ENCODE measurements at regions not wholly inside any gene's neighbourhood (a gene's known extent, or its start where the extent isn't known, plus 50 kb on each side); places are given as distances from the start of the nearest gene placed in this dataset.

DNA sequence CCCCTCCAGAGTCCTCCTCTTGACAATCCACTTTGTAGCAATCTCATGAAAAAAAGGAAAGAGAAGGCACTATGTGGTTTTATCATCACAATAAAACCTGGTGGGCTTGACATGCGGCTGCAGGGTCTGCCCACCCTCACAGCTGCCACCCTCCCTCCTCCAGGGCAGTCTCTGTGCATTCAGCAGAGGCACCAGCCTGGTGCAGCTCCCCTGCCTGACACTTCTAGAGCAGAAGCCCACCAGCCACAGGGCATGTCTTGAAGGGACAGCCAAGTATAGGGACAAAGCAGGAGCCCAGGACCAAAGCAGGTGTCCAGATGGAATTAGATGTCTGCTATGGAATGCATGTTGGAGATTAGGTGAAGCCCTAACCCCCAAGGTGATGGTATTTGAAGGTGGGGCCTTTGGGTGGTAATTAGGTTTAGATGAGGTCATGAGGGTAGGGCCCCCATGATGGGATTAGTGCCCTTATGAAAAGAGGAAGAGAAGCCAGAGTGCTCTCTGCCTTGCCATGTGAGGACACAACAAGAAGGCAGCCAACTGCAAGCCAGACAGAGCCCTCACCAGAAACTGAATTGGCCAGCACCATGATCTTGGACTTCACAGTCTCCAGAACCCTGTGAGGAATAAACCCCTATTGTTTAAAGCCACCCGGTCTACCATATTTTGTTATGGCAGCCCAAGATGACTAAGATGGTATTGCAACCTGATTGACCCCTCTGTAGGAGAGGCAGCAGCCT is 86.9 kb downstream of the MCFD2 start:
- no peak for TF ChIP-seq CTCF (IDR thresholded peaks at IDR 0.05)
- TF ChIP-seq POLR2A (IDR thresholded peaks at IDR 0.05): no peak

All from Peyer's patch (tissue), 4 donors.